Fibroblast of peridontal ligament (primary cell): ENCODE measurements at regions not wholly inside any gene's neighbourhood (a gene's known extent, or its start where the extent isn't known, plus 50 kb on each side); places are given as distances from the start of the nearest gene placed in this dataset.
"Not testable (repeated sequence)": the region's sequence is repeated elsewhere in the genome, so short reads cannot be mapped to it uniquely, and the experiment has no call there.

Source experiments
- DNase-seq: peaks from one replicate; pipeline ENCODE4 v3.0.0-alpha.2; 2010; ENCODE audit errors: extremely low read depth

DNA sequence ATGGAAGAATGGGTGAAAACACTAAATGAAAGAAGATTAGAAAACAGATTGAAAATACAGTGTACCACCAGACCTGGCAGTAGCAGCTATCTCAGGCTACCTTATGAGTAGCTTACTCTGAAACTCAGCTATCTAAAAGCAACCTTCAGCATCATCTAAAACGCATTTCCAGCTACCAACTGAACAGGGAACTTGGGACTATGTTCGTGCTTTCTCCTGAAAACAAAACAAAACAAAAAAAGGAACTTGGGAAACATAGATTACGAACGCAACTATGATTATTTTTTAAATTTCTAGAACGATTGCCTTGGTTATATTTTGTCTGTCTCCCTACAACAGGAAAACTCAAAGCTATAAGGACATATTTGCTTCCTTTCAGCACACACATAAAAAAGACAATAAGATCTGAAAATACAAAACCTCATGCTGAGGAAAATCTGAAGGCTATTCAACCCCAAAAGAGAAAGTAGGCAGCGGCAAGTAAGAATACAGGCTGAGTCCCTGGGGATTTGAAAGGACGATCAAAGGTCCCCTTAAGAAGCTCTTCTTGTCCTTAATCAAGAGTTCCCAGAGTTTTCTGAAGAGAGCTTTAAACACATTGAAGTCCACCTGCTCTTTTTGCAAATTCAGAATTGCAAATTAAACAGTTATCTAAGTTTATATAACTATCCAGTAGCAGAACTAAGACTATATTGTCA, 53.4 kb downstream of the OR2K2 start:
- DNase-seq = no peak

DNA sequence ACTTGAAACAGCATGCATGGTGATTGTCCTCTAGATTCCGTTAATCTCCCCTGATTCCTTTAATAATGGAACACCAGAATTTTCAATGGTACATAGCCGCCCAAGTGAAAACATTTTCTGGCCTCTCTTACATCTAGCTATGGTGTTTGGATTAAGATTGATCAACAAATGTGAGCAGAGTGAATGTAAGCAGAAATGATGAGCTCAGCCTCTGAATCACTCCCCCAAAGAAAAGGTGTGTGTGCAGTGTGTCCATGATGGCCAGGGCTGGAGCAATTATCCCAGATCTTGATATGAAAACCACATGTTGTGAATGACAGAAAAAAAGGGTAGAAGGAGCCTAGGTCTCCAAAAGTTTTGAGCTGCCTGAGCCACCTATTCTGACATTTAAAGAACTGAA, 55.3 kb downstream of the OR2K2 start:
- DNase-seq = no peak

- DNase-seq = no peak
Observed at GRCh38 chr9:111272581-111272980, 57.4 kb downstream of the OR2K2 start.

- peak; percentile 27 for DNase-seq
Observed at GRCh38 chr9:111271481-111272080, 58.4 kb downstream of the OR2K2 start.

GRCh38 chr9:111271047-111271446, 59.0 kb downstream of the OR2K2 start:
- DNase-seq = no peak

DNA sequence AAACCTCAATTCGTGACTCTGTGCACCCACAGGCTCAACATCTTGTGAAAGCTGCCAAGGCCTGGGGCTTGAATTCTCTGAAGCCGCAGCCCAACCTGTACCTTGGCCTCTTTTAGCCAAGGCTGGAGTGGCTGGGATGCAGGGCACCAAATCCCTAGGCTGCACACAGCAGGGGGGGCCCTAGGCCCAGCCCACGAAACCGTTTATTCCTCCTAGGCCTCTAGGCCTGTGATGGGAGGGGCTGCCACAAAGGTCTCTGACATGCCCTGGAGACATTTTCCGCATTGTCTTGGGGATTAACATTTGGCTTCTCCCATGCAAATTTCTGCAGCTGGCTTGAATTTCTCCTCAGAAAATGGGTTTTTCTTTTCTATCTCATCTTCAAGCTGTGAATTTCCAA, 64.0 kb downstream of the OR2K2 start:
- not testable (repeated sequence) for DNase-seq

DNA sequence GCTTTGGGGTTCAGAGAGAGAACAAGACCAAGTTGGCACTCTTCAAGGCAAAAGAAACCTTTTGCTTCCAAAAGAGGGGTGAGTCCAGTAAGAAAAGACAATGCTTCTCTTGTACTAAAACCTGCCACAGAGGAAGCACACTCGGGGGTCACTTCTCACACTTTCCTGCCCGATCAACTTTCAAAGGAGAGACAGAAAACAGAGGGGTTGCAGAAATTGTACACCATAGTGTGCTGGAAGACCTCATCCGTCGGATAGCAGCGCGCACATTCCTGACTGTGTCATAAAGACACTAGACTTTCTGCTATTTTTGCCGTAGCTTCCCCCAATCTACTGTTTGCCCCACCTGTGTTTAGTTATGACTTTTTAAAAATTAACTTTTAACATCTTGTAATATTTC, 66.9 kb downstream of the OR2K2 start:
- no peak for DNase-seq

DNA sequence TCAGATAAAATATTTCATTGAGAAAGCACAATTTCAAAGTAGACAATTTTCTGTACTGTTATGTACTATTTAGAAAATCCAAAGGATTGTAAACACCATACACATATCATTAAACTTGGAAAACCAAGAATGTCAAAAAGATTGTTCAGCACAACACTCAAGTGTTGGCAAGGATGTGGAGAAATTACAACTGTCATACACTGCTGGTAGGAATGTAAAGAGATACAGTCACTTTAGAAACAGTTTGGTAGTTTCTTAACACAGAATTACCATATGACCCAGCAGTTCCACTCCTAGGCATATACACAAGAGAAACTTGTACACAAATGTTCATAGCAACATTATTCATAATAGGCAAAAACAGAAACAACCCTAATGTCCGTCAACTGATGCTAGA, 71.2 kb downstream of the OR2K2 start:
- no peak for DNase-seq

- no peak for DNase-seq
Observed at GRCh38 chr9:111258209-111258874, 71.7 kb downstream of the OR2K2 start.

- DNase-seq = no peak
Observed at GRCh38 chr9:111253742-111254437, 76.1 kb downstream of the OR2K2 start.

GRCh38 chr9:111250875-111251842, 78.9 kb downstream of the OR2K2 start:
- DNase-seq = no peak

DNA sequence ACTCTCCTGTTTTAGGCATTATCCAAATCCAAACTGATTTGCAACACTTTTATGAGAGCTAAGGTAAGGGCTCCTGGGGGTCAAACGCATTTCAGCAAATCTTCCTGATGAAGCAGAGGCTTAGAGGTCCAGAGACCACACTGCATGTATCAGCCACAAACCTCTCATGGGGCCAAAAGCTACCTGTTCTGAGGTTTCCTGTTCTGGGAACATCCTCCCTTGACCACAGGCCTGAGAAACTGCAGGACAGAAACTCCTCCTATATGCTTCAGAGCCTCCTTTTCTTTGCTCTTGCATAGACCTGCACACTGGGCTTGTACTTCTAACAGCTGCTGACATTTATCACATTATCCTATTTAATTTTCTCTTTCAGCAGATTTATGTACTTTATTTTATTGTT, 92.6 kb downstream of the OR2K2 start:
- no peak for DNase-seq

- DNase-seq = peak; percentile 12
Observed at GRCh38 chr9:111236332-111236731, 93.7 kb downstream of the OR2K2 start.

DNA sequence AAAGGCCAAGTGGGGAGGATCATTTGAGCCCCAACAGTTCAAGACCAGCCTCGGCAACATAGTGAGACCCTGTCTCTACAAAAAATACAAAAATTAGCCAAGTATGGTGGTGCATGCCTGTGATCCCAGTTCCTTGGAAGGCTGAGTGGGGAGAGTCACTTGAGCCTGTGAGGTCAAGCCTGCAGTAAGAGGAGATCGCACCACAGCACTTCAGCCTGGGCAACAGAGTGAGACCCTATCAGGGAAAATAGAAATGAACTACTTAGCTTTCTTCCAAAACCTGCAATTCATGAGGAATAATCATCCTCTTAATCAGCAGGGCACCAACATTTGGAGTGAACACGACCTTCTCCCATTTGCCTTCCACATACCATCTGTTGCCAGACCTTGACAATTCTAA, 96.1 kb downstream of the OR2K2 start:
- no peak for DNase-seq

GRCh38 chr9:111232997-111233790, 96.8 kb downstream of the OR2K2 start:
- DNase-seq = peak; percentile 19

DNA sequence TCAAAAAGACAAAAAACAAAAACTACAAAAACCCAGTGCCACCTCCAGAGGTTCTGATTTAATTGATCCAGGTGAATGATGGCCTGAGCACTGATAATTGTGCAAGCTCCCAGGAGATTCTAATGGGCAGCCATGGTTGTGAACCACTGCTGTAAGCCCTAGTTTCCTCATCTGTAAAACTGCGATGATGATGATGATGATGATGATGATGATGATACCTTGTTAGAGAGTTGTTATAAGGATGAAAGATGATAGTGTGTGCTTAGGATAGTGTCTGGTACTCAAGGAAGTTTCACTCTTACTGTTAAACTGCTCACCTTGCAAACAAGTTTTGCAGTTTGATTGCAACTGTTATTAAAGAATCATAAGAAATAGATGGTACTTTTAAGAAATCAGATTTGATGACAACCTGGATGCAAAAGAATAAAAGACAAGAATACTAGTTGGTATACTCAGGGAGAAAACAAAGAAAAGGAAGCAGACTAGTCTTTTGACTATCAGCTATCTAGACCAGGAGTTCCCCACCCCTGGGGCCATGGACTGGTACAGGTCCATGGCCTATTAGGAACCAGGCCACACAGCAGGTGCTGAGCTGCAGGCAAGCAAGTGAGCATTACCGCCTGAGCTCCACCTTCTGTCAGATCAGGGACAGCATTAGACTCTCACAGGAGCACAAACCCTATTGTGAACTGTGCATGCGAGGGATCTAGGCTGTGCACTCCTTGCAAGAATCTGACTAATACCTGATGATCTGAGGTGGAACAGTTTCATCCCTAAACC, 98.0 kb downstream of the OR2K2 start:
- no peak for DNase-seq

DNA sequence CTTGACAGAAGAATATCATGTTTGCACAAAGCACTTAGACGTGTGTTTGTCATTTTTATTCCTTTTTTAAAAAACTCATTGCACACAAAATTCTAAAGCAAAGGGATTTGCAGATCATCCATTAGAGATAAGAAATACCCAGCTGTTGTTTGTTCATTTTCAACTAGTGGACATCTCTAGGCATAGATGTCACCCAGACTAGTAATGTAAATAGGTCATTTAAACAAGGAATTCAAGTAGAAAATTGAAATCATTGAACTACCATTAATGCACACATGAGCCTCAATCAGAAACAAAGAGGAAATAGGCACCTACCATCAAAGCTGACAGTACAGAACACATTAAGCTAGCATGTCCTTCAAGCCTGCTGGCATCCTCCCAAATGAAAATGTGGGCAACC, 107.3 kb downstream of the OR2K2 start:
- no peak for DNase-seq

GRCh38 chr9:111212874-111213273, 117.2 kb downstream of the OR2K2 start:
- no peak for DNase-seq

- peak; percentile 39 for DNase-seq
Observed at GRCh38 chr9:111198936-111199335, 131.1 kb downstream of the OR2K2 start.

DNA sequence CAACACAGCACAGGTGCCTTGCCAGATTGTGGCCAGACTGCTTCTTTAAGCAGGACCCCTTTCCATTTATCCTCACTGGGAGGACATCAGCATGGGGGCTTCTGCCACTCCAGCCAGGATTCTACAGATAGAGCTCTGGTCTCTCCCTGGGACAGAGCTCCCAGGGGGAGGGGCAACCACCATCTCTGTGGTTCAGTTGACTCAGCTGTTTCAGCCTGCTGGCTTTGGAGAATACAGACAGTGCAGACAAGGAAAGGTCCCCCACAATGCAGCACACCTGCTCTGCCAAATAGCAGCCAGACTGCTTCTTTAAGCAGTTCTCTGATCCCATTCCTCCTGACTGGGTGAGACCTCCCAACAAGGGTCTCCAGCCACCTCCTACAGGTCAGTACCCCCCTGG, 132.8 kb downstream of the OR2K2 start:
- no peak for DNase-seq
